Stimulated activated CD8-positive, alpha-beta memory T cell treated with anti-CD3 and anti-CD28 coated beads, Interleukin-7, amount 100 ng/mL, for 4 hours (primary cell): ENCODE measurements at regions not wholly inside any gene's neighbourhood (a gene's known extent, or its start where the extent isn't known, plus 50 kb on each side); places are given as distances from the start of the nearest gene placed in this dataset.

Experiments
- DNase-seq, 2 donors: peaks; one replicate each; pipeline ENCODE4 v3.0.0-alpha.2; 2020; ENCODE audit warnings: low read depth in 2 of 2

GRCh38 chr13:29955137-29955650, 104.8 kb upstream of the UBL3 start:
- DNase-seq, result no peak

GRCh38 chr13:29954082-29955028, 103.9 kb upstream of the UBL3 start:
- DNase-seq, result peak in 1 of 2 donors; percentile 35

GRCh38 chr13:29953542-29953941, 103.1 kb upstream of the UBL3 start:
- no peak for DNase-seq

GRCh38 chr13:29952245-29952644, 101.8 kb upstream of the UBL3 start:
- DNase-seq, result no peak

- no peak for DNase-seq
These were observed 98.4 kb upstream of the UBL3 start for GRCh38 chr13:29948791-29949190.

- DNase-seq, result no peak
These were observed 97.8 kb upstream of the UBL3 start for GRCh38 chr13:29948244-29948643.

GRCh38 chr13:29947839-29948238, 97.4 kb upstream of the UBL3 start:
- DNase-seq, result no peak

- DNase-seq, result no peak
These were observed 95.7 kb upstream of the UBL3 start for GRCh38 chr13:29946093-29946492.

- DNase-seq, result no peak
These were observed 93.3 kb upstream of the UBL3 start for GRCh38 chr13:29943686-29944085.

- no peak for DNase-seq
These were observed 92.9 kb upstream of the UBL3 start for GRCh38 chr13:29943273-29943672.

GRCh38 chr13:29940715-29941114, 90.3 kb upstream of the UBL3 start:
- no peak for DNase-seq

- DNase-seq, result no peak
These were observed 88.7 kb upstream of the UBL3 start for GRCh38 chr13:29939158-29939557.

GRCh38 chr13:29937841-29938240, 87.4 kb upstream of the UBL3 start:
- no peak for DNase-seq

- DNase-seq, result no peak
These were observed 87.0 kb upstream of the UBL3 start for GRCh38 chr13:29937379-29937778.

GRCh38 chr13:29936956-29937355, 86.5 kb upstream of the UBL3 start:
- DNase-seq, result no peak

GRCh38 chr13:29936051-29936813, 85.8 kb upstream of the UBL3 start:
- DNase-seq, result no peak

- peak; percentile 43 to 44 for DNase-seq
These were observed 85.0 kb upstream of the UBL3 start for GRCh38 chr13:29935309-29935981.

- no peak for DNase-seq
These were observed 84.3 kb upstream of the UBL3 start for GRCh38 chr13:29934531-29935308.

- DNase-seq, result no peak
These were observed 83.0 kb upstream of the UBL3 start for GRCh38 chr13:29933401-29933800.

GRCh38 chr13:29931696-29932095, 81.3 kb upstream of the UBL3 start:
- no peak for DNase-seq
